GM12891 (cell line): ENCODE measurements at regions not wholly inside any gene's neighbourhood (a gene's known extent, or its start where the extent isn't known, plus 50 kb on each side); places are given as distances from the start of the nearest gene placed in this dataset.

Experiments
- PAX5 ChIP-seq: IDR thresholded peaks from 2 replicates; pipeline ENCODE4 v1.6.1; 2011; ENCODE audit warnings: low read length, moderate library complexity, mild to moderate bottlenecking; ENCODE audit not compliant: insufficient read depth, severe bottlenecking
- POLR2A ChIP-seq: IDR thresholded peaks from 2 replicates; pipeline ENCODE4 v1.6.1; 2011; ENCODE audit warnings: low read depth, low read length, control low read depth
- POLR2AphosphoS5 ChIP-seq: IDR thresholded peaks from 2 replicates; pipeline ENCODE4 v1.6.1; 2011; ENCODE audit warnings: low read depth, low read length, control low read depth

DNA sequence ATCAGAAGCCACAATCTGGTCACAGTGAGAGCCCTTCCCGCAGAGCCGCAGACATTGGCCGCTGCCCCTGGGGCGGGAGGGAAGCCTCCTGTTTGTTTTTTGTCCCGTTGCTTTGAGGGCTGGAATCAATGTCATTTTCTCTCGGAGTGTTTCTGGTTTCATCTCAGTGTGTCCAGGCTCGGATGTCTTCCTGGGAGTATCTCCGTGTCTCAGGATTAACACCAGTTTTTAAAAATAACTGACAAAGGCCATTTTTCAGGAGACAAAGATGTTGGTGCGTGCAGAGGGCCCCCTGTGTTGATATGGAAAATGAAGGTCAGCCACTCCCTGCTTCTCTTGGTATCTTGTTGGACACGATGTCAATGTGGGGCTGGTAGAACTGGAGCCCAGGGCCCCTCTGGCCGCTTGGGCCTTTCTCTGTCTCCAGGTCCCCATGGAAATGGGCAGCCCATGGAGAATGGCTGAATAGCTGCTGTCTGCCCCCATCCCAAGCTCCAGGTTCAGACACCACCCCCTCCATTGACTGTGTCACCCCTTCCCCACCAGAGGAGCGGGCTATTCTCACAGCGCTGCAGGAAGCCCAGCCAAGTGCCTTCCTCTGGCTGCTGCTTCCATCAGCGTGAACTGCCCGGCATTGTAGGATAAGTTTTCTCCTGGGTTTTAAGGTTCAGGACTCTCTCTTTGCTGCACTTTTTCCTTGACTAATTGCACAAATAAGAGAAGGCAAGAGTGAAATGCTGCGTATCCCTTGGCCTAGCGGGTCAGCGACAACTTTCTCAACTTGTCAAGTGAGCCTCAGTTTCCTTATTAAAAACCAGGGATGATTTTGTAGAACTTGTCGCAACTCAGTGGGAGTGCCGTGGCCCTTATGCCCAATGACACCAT is 72.2 kb upstream of the METTL9 start:
- TF ChIP-seq POLR2A (no peak), POLR2AphosphoS5 (no peak), PAX5 (no peak)
